Neural progenitor cell (in vitro differentiated cells): ENCODE measurements at regions not wholly inside any gene's neighbourhood (a gene's known extent, or its start where the extent isn't known, plus 50 kb on each side); places are given as distances from the start of the nearest gene placed in this dataset.

Experiments
- CTCF ChIP-seq: fragments of 200-600 bp; sonication (generic); IDR thresholded peaks from 2 replicates; pipeline ENCODE4 v1.5.1; 2017; ENCODE audit warnings: antibody characterized with exemption, mild to moderate bottlenecking
- EZH2 ChIP-seq: fragments of 200-600 bp; sonication (generic); IDR thresholded peaks from 2 replicates; pipeline ENCODE4 v1.6.1; 2017; ENCODE audit warnings: antibody characterized with exemption, mild to moderate bottlenecking, moderate library complexity
- EZH2phosphoT487 ChIP-seq: fragments of 200-600 bp; sonication (generic); IDR thresholded peaks from 2 replicates; pipeline ENCODE4 v1.6.1; 2017; ENCODE audit warnings: antibody characterized with exemption

- TF ChIP-seq CTCF = no peak
- TF ChIP-seq EZH2 = no peak
- no peak for TF ChIP-seq EZH2phosphoT487
These were observed 100.7 kb upstream of the PTPN1 start for GRCh38 chr20:50409495-50409894.
